ENCODE measurements at regions not wholly inside any gene's neighbourhood (a gene's known extent, or its start where the extent isn't known, plus 50 kb on each side); places are given as distances from the start of the nearest gene placed in this dataset.

DNA sequence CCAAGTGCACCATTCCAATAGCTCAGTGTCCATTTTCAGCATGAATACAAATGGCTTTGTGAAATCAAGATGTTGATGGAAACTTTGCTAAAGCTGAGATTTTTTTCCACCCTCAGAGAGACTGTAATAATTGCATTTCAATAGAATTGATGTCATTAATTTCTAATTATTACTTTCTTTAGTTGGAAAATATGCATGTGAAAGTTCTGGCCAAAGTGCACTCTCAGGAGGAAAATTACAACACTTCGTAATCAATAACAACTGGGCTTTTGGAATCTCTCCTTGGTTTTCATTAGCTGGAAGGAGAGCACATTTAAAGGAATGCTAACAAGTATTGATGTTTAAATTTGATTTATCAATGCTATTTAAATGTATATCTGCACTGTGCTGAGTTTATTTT is 529.5 kb upstream of the CDH8 start:
- DNase-seq = no peak

DNA sequence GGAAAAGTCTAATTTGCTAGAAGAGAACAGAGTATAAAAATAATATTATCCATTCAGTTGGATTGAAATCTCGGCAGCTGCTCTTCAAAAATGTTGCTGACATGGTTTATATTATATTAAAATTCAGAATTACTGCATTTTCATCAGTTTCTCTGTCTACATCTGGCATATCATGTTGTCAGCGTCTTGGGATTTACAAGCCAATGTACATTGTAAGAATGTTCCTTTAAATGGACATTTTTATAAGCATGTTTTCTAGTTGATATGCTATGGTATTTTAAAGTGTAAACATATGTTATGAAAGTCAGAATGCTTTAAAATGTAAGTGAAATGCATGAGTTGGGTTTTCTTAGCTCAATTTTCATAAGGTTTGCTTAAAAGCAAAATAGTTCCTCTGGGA is 528.1 kb upstream of the CDH8 start:
- DNase-seq = no peak

DNA sequence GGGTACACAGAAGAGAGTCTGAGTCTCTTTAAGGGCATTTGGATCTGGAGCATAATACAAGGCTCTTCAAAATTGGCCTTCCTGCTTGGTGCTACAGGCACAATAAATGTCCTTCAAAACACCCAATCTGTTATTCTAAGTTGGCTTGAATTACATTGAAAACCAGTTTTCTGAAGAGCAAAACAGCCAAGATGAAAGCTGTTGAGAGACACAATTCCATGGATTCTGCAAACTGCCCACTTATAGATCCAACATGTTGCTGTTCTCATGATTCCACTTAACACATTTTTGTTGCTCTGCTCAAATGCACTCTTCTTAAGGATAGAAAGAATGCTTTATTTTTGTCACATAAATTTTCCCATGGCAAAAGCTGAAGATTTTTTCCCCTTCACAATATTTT is 525.9 kb upstream of the CDH8 start:
- DNase-seq = no peak

DNA sequence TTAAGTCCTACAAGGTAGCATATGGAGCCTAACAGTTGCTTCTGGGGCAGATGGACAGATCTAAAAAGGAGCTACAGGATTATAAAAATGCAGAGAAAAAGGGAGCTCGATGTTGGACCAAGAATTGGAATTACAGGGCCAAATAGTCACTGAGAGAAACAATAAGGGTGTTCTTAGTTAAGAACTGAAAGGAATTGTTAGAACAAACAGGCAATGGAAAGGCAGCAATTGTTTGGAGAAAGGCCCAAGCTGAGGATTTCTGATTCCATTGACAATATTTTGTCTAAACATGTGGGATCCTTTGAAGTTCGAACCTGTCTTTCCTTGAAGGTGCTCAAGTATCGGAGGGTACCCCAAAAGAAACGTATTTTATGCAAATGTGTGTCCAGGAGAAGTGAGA is 513.6 kb upstream of the CDH8 start:
- no peak for DNase-seq

DNA sequence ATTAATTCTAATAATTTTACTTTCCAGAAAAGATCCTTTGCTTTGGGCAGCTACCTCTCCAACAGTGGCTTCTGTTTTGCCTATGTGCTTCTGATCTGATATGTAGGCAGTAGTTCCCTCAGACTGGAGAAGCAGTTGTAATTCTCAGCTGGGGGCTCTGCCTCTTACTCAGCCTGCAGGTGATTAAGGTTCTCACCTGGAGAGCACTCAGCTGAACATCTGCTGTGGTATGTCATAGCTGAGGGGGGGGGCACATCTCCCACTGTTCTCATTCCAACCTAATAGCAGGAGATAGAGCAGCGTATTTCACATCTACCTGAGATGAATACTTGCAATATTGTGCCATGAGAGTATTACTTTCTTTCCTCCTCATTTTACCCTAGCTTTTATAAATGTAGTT is 511.9 kb upstream of the CDH8 start:
- DNase-seq = no peak

DNA sequence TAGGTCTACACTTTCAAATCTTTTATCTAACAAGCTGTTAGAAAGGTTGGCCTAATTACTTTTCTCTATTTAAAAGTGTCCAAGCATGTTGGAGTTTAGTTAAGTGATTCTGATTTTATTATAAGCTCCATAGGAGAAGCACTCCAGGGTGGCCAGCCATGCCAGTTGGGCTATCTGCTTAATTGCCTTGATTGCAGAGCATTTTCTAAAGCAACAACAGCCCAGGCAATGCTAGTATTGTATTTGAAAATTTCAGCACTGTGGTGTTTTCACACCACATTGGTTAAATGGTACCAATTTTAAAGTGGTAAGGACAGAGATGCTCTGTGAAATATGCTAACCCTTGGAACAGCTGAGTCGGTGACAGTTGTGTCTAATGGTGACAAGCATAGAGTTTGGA is 510.5 kb upstream of the CDH8 start:
- DNase-seq = no peak

DNA sequence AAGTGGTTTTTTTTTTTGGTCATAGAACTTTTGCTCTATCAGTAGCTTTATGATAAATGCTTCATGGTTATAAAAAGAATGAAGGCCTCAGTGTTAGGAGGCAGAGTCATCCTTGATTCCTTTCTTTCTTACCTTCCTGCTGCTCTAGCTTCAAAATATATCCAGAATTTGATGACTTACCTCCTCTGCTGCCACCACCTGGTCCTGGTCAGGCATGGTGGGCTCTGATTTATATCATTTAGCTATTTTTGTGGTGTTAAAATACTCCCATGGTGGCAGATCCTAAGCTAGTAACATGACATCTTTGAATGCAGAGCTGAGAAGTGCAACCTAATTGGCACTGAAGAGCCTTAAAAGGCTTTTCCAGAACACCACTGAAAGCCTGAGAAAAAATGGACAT is 508.8 kb upstream of the CDH8 start:
- no peak for DNase-seq

DNA sequence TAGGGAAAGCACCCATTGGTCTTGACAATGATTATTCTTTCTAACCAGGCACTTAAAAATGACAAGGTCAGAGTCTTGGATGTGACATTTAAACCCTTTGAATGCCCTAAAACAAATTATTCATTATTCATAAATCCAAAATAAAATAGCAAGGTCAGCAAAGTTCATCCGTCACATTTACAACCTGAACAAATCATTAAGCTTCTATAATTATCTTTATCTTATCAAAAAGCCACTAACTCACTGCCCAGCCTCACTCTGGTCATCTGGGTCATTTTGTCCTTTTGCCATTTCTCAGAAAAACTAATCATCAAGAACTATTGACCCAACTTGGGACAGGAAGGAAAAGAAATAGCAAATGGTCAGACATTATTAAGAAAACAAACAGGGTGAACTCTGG is 507.3 kb upstream of the CDH8 start:
- no peak for DNase-seq

DNA sequence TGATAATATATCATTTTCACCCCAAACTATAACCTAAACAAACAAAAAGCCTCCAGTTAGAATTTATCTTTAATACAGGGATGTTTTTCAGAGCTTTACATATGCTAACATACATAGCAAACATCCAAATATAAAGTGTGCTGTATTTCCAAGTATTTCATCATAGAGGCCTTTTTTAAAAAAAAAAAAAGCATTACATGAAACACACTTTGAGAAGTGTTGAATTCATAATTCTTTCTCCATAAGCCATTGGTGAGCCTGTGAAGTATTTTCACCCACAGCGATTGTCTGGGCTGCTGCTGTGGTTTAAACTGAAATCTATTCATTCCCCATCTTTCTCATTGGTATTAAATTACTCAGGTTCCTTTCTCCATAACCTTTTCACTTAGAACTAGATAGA is 503.4 kb upstream of the CDH8 start:
- no peak for DNase-seq

DNA sequence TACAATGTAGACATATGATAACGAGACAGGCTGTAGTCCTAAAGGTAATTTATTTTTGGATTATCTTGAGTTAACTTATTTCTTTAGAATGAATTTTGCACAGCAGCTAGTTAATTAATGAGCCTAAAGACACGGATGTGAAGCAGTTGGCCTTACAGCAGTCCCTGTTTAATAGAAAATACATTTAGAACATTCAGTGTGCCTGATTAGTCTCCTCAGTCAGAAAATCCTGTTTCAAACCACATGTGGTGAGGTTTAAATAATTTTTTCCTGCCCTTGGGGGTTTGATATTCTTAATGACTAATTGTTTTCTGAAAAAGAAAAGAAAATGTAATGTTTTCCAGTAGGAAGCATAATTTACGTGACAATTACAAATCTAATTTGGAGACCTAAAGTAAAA is 494.2 kb upstream of the CDH8 start:
- DNase-seq = no peak

DNA sequence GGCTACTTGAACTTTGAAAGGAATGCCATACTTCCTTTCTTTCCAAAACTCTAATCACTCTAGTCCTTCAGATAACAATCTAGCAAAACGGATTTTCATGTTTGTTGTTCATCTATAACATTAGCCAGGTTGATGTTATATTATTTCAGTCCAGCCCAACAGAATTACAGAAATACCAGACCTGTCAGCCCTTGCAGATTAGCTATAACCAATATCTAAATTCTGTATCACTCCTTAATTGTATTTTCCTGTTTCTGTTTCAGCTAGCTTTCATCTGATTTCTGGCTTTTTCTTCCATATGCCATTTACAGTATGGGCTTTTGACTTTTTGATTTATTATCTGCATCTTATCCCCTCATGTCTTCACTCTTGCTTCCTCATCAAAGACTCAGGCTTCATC is 479.8 kb upstream of the CDH8 start:
- no peak for DNase-seq

DNA sequence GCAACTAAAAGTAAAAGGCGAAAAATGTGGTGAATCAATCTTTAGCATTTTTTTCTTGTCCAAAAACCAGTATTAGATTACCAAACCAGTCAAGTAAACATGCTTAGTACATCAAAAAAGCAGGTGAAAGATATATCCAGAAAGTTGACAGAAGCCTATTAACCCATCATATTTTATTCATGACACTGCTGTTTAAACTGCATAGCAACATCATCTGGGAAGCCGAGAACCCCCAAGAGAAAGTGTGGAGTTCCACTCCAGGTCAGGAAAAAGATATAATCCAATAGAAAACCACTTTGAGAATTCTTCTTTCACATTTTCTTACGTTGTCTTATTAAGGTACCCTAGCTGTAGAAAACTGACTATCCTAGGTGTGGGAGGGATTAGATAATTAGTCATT is 466.8 kb upstream of the CDH8 start:
- no peak for DNase-seq

DNA sequence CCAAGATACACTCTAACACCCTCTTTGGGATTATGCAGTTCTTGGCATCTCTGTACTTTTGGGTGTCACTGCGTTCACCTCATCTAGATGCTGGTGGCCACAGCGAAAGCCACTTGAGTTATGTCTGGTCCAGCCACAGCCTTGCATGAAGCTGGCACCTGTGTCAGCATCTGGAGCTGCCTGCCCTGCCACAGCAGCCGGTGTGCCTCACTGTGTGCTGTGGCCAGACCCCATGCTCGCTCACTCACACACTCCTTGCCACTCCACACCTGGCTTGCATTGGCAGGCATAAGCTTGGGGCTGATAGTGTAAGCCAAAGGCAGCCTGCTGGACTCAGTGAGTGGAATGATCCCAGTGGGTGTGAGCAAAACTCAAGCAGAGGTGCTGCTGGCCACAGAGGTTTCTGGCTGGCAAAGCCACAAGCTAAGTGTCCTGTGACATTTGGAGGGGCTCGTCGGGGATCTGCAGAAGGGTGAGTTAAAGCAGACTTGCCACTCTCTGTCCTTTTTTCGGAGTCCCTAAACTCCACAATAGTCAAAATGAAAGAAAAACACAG is 442.7 kb upstream of the CDH8 start:
- DNase-seq = no peak

DNA sequence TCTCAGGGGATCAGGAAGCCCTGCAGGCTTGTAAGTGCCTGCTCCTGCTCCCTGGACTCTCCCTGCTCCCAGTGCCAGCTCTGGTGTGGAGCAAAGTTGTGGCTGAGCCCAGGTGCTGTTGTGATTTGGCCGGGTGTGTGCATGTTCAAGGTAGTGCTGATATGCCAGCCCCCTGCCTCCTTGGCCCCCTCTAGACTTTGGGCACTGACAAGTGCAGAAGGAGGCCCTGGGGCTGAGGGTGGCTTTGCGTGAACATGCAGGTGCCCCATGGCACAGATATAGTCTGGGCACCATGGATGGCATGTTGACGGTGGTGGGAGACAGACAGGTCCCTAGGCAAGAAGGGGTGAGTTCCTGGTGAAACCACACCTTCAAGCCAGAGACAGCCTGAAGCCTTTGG is 441.6 kb upstream of the CDH8 start:
- no peak for DNase-seq

DNA sequence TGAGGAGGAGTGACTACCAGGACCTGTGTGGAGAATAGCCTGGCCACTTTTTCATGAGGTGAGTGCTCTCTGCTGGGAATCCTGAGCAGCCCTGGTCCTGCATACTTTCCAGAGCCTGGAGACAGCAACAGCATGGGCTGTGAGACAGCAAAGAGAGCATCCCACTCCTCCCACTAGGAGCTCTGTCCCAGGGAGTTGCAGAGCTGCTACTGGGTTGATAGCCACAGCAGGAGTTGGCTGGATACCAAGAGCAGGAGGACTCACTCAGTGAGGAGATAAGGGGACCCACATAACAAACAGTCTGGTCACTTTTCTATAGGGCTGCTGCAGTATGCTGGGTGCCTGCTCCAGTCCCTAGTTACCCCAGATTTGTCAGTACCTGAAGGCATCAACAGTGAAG is 439.3 kb upstream of the CDH8 start:
- no peak for DNase-seq

DNA sequence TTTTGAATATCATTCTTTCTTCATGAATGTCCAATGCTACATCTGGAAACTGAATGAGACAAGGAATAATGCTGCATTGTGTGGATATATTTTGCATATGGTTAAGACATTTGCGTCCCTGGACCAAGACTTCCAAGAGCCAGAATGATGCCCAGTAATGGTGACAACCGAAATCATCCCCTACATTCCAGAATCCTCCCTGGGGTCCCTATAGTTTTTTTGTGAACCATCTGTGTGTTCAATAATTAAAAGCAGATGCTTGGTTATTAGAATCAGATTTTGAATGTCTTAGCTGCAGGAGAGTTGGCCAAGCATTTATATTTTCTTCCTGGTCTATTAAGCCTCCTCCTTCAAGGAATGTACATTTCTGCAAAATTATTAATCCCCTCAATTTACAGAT is 426.7 kb upstream of the CDH8 start:
- DNase-seq = no peak

DNA sequence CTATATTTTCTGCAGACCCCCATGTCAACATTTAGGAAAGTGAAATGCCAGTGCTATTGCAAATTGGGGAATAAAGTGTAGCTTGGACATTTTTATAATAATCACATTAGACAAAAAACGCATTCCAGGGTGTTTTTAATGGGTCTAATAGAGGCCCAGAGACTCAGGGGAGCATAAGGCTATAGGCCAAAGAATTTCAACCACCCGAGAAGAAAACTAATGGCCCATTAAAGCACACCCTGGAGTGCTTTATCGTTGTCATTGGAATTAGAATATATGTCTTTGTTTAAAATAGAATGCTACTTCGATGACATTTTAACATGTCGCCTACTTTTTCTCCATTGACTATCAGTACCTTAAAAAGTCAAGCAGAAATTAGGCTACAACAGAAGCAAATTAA is 414.1 kb upstream of the CDH8 start:
- no peak for DNase-seq

DNA sequence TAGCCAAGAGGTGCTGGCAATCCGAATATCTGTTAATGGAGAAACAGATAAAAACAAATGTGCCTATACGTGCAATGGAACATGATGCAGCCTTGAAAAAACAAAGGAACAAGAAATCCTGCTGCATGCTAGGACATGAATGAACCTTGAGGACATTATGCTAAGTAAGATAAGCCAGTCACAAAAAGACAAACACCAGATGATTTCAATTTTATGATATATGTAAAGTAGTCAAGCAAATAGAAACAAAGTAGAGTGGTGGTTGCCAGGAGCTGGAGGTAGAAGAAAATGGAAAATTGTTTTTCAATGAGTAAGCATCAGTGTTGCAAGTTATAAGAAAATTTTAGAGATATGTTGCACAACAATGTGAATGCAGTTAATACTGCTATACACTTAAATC is 409.7 kb upstream of the CDH8 start:
- DNase-seq = no peak

DNA sequence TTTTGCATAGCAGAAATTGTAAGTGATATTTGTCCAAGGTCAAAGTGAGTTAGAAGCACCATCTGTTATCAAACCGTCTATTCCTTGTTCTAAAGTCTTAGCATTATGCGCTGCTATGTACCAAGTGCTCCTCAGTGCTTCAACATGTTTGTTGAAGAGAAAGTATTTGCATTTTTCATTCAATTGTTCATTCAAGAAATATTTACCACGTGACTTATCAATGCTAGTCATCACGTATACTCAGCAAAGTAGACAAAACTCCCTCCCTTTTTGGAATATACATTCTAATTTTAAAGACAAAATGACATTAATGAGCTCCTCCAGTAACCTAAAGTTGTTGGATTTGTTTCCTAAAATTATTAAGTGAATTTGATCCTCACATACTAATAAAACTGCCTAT is 388.0 kb upstream of the CDH8 start:
- no peak for DNase-seq

DNA sequence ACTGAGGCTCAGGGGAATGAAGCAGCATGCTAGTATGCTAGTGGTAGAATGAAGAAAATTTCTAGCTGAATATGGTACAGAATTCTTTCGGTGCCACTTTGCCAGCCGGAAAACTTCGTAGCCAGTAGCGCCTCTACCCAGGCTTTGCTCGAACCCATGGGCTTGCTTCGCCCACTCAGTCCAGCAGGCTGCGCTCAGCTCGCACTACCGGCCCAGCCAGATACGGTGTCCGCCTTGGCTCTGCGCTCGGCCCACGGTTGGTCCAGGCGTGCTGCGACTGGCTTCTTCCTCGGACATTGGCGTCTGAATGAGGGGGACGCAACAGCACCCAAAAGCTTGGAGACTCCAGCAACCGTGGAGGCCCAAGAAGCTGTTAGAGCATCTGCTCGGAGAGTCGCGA is 372.5 kb upstream of the CDH8 start:
- no peak for DNase-seq

DNA sequence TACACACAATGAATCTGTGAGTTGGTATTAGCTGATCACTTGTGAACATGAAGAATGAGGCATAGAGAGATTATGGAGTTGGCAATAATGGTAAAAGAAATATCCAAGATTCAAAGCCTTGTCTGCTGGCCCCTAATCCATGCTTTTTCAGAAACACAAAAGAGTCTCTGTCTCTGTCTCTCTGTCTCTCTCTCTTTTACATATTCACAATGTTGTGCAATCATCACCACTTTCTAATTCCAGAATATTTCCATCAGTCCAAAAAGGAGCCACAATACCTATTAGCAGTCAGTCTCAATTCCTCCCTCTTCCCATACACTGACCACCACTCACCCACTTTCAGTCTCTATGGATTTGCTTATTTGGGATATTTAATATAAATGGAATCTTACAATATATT is 370.1 kb upstream of the CDH8 start:
- no peak for DNase-seq

DNA sequence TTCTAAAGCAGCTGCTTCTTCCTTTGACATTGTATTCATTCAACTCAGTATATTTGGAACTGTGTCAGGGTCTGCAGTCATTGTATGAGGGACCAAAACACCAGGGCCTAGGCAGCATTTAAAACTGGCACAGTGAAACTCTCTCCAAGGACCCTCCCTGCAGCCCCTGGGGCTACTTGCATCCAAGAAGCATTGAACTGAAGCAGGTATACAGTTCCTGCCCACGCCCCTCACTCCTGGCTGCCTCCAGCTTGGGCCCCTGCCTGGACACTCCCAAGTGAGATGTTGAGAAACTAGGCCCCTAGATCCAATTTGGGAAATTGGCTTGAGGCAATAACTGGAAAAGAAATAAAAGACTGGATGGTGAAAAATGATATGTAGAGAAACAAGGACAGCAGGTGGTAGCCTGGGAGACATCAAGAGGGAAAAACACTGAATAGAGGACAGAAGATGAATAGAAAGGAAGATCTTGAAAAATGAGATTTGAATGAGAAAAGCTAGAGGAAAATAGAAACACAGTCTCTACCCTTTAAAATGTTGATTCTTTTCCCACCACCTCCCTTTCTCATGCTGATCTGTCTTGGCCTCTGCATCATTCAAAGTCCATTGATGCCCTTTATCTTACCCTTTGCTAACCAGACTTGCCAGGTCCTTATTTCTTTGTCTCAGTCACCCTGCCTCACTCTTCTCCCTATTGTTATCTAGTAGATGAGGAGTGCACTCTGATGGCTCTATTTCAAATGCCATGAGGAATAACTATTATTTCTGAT is 368.8 kb upstream of the CDH8 start:
- DNase-seq = no peak

DNA sequence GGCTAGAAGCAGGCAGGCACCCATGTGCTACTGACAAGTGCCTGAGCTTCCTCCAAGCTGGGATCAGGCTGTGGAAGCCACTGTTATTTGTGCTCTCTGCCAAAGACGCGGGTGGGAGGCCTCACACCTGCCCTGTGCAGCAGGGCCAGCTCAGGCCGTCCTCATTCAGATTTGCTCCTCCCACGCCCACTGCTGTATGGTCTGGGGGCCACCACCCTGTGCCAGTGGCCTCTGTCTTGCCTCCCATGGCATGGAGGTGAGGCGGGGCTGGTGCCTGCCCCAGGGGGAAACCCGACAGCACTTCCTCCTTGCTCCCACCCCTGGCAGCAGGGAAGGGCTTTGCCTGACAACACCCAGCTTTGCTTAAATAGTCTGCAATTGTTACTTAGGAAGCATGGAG is 356.5 kb upstream of the CDH8 start:
- no peak for DNase-seq

DNA sequence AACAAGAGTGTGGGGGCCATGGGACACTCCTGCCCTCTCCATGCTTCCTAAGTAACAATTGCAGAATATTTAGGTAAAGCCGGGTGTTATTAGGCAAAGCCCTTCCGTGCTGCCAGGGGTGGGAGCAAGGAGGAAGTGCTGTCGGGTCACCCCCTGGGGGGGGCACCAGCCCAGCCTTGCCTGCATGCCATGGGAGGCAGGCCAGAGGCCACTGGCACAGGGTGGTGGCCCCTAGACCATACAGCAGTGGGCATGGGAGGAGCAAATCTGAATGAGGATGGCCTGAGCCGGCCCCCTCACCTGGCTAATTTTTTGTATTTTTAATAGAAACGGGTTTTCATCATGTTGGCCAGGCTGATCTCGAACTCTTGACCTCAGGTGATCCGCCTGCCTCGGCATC is 355.7 kb upstream of the CDH8 start:
- DNase-seq = no peak

DNA sequence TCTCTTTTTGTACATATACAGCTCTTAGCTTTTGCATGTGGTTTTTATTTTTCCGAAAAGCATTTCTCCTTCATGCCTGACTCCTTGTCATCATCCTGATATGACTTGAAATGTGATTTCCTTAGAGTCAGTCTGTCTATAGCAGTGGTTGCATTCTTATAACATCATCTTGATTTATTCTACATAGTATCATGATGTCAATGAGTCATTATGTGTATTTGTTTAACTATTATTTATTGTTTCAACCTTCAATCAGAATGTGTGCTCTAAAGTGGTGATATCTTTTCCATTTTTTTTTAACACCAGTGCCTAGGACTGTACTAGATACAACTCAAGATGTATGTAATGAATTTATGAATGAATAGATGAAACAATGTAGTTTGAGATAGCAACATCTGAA is 354.9 kb upstream of the CDH8 start:
- no peak for DNase-seq

DNA sequence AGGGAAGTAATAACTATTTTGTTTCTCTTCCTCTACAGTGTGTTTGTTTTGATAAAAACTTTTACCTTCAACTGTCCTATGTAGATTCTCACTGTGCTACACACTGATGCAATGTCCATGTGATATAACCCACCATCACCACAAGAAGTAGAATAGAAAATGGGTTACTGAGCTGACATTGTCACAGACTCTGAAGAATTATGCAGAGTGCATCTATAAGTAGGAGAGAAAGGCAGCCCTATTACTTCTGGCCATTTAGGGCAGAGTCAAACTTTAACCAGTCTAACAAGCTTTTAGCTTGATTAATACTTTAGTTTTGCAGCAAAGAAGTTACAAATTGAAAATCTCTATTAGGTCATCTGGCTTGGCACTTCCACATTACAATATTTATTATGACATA is 354.0 kb upstream of the CDH8 start:
- DNase-seq = no peak
